ENCODE measurements at regions not wholly inside any gene's neighbourhood (a gene's known extent, or its start where the extent isn't known, plus 50 kb on each side); places are given as distances from the start of the nearest gene placed in this dataset.

DNA sequence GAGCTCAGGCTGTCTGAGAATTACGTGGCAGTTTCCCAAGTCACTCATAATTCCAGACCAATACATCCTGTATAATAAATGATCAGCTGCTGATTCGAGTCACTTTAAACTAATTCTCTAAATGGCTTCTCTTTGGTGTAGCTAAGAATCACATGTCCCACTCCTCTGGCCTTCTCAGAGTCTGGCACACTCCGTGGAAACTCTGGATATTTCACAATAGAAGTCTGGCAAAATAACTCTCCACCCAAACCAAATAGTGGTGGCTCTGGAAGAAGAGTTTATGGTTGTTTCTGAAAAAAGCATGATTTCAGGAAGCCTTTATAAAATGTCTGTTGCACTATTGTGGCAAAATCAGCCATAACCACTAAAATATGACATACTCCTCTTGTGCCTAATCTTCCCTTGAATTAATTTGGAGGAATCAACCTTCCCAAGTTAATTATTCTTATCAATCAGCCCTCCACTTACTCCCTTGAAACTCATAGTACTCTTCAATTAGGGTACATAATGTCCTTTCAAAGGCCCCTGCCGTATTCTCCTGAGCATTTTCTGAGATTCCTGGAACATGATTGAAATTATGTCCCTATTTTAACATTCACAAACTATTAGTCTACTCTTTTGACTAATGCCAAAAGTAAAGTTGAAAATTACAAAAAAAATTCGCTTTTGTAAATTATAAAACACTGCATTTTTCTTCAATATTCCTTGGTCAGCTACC lies 991.6 kb downstream of the FAT4 start:
- H3K27ac Mint-ChIP-seq: no peak overlapping the region
- no peak overlapping the region for H3K4me2 ChIP-seq (replicated peaks; ENCODE audit: low read depth, low read length, poor library complexity, severe bottlenecking)
- POLR2A ChIA-PET: no interaction called here
- intact Hi-C loops (cut with micrococcal nuclease): no loop called here
- no peaks in the 10 kb centered on the region for H3K4me1 Mint-ChIP-seq
- H3K9me3 ChIP-seq (ENCODE audit: control extremely low read depth in 1 of 3, control insufficient read depth in 2 of 3, insufficient read depth in 1 of 3, low read length in 2 of 3): no peaks in the 10 kb centered on the region
- H3K9ac ChIP-seq (ENCODE audit: low read length): no peak overlapping the region
- no peak for DNase-seq
- H3K4me3 ChIP-seq (ENCODE audit: control extremely low read depth in 1 of 5, extremely low read depth in 1 of 5, insufficient read depth in 1 of 5, low read depth in 2 of 5, low read length in 4 of 5): no peak overlapping the region
- CTCF ChIA-PET: no interaction called here
- no peaks in the 10 kb centered on the region for H4K20me1 ChIP-seq (ENCODE audit: control insufficient read depth, insufficient read depth, low read length, poor library complexity, severe bottlenecking)
- H3K27me3 Mint-ChIP-seq: no peaks in the 10 kb centered on the region
- TF ChIP-seq CTCF (IDR thresholded peaks at IDR 0.05) (no peak), EZH2 (IDR thresholded peaks at IDR 0.05; ENCODE audit: borderline replicate concordance, insufficient read depth, low read depth, low read length, poor library complexity, severe bottlenecking) (no peak)
- H3K4me1 ChIP-seq (ENCODE audit: control insufficient read depth in 2 of 2, insufficient read depth in 2 of 2, low read length in 2 of 2): no peaks in the 10 kb centered on the region
- no peaks in the 10 kb centered on the region for H3K36me3 ChIP-seq (replicated peaks in 1 of 2; ENCODE audit: control extremely low read depth in 1 of 2, control insufficient read depth in 1 of 2, extremely low read depth in 1 of 2, insufficient read depth in 2 of 2, low read length in 1 of 2)
- no peaks in the 10 kb centered on the region for H3K27me3 ChIP-seq (replicated peaks in 1 of 4; ENCODE audit: control extremely low read depth in 1 of 4, control insufficient read depth in 3 of 4, insufficient read depth in 4 of 4, low read length in 3 of 4)
- no peak overlapping the region for H3K27ac ChIP-seq (ENCODE audit: low read length in 2 of 2)
- no peaks in the 10 kb centered on the region for H3K79me2 ChIP-seq (ENCODE audit: control insufficient read depth, insufficient read depth, low read length)
- no peak for ATAC-seq (ENCODE audit: low read depth)
- H3K9me3 Mint-ChIP-seq (ENCODE audit: insufficient read depth): peaks cover 3% of the 10 kb centered on the region
- H2AFZ ChIP-seq (ENCODE audit: insufficient read depth, low read depth, low read length, poor library complexity, severe bottlenecking): no peak overlapping the region
- 80% methylated on average over 2 of the region's 5 CpGs for WGBS (ENCODE audit: insufficient coverage)
- no peak overlapping the region for H3K4me3 Mint-ChIP-seq

GRCh38 chr4:126318376-126318775 lies 1003.6 kb downstream of the FAT4 start:
- no peaks in the 10 kb centered on the region for H4K20me1 ChIP-seq (ENCODE audit: control insufficient read depth, insufficient read depth, low read length, poor library complexity, severe bottlenecking)
- ChIA-PET CTCF (no interaction called here), POLR2A (no interaction called here)
- TF ChIP-seq CTCF (IDR thresholded peaks at IDR 0.05): no peak
- TF ChIP-seq EZH2 (IDR thresholded peaks at IDR 0.05; ENCODE audit: borderline replicate concordance, insufficient read depth, low read depth, low read length, poor library complexity, severe bottlenecking): no peak
- H3K4me1 ChIP-seq (ENCODE audit: control insufficient read depth in 2 of 2, insufficient read depth in 2 of 2, low read length in 2 of 2): no peaks in the 10 kb centered on the region
- no peaks in the 10 kb centered on the region for H3K27me3 ChIP-seq (replicated peaks in 1 of 4; ENCODE audit: control extremely low read depth in 1 of 4, control insufficient read depth in 3 of 4, insufficient read depth in 4 of 4, low read length in 3 of 4)
- H3K36me3 ChIP-seq (replicated peaks in 1 of 2; ENCODE audit: control extremely low read depth in 1 of 2, control insufficient read depth in 1 of 2, extremely low read depth in 1 of 2, insufficient read depth in 2 of 2, low read length in 1 of 2): no peaks in the 10 kb centered on the region
- DNase-seq (no peak), ATAC-seq (ENCODE audit: low read depth) (no peak)
- H3K79me2 ChIP-seq (ENCODE audit: control insufficient read depth, insufficient read depth, low read length): no peaks in the 10 kb centered on the region
- Mint-ChIP-seq H3K27me3 (no peaks in the 10 kb centered on the region), H3K9me3 (ENCODE audit: insufficient read depth) (no peaks in the 10 kb centered on the region), H3K4me3 (no peak overlapping the region), H3K4me1 (no peaks in the 10 kb centered on the region), H3K27ac (no peak overlapping the region)
- H2AFZ ChIP-seq (ENCODE audit: insufficient read depth, low read depth, low read length, poor library complexity, severe bottlenecking): no peak overlapping the region
- H3K9me3 ChIP-seq (ENCODE audit: control extremely low read depth in 1 of 3, control insufficient read depth in 2 of 3, insufficient read depth in 1 of 3, low read length in 2 of 3): no peaks in the 10 kb centered on the region
- no peak overlapping the region for H3K4me3 ChIP-seq (ENCODE audit: control extremely low read depth in 1 of 5, extremely low read depth in 1 of 5, insufficient read depth in 1 of 5, low read depth in 2 of 5, low read length in 4 of 5)
- no peak overlapping the region for H3K4me2 ChIP-seq (replicated peaks; ENCODE audit: low read depth, low read length, poor library complexity, severe bottlenecking)
- intact Hi-C loops (cut with micrococcal nuclease): no loop called here
- no CpG with 5 or more reads among the region's 3 CpGs for WGBS (ENCODE audit: insufficient coverage)
- H3K9ac ChIP-seq (ENCODE audit: low read length): no peak overlapping the region
- no peak overlapping the region for H3K27ac ChIP-seq (ENCODE audit: low read length in 2 of 2)

Data from B cell (primary cell).